ENCODE measurements at regions not wholly inside any gene's neighbourhood (a gene's known extent, or its start where the extent isn't known, plus 50 kb on each side); places are given as distances from the start of the nearest gene placed in this dataset.

- Mint-ChIP-seq H3K27me3 (no peaks in the 10 kb centered on the region), H3K4me3 (no peak overlapping the region), H3K9me3 (peaks cover 4% of the 10 kb centered on the region)
These were observed 203.5 kb downstream of the FAT4 start for GRCh38 chr4:125518281-125518680.

GRCh38 chr4:125519371-125520146 is 204.8 kb downstream of the FAT4 start:
- Mint-ChIP-seq H3K9me3 (peaks cover 9% of the 10 kb centered on the region), H3K4me3 (no peak overlapping the region), H3K27ac (no peak overlapping the region), H3K36me3 (no peaks in the 10 kb centered on the region), H3K27me3 (no peaks in the 10 kb centered on the region), H3K4me1 (no peaks in the 10 kb centered on the region)

More at GRCh38 chr4:125518281-125518680, 203.5 kb downstream of the FAT4 start:
- H3K27ac Mint-ChIP-seq, result no peak overlapping the region
- no peaks in the 10 kb centered on the region for H3K36me3 Mint-ChIP-seq
- no peaks in the 10 kb centered on the region for H3K4me1 Mint-ChIP-seq

GRCh38 chr4:125520258-125520990 is 205.7 kb downstream of the FAT4 start:
- Mint-ChIP-seq H3K4me1 (no peaks in the 10 kb centered on the region), H3K27me3 (no peaks in the 10 kb centered on the region), H3K36me3 (no peaks in the 10 kb centered on the region), H3K9me3 (peaks cover 5% of the 10 kb centered on the region), H3K27ac (no peak overlapping the region), H3K4me3 (no peak overlapping the region)

- H3K4me1 Mint-ChIP-seq, result no peaks in the 10 kb centered on the region
- no peak overlapping the region for H3K27ac Mint-ChIP-seq
- peaks cover 5% of the 10 kb centered on the region for H3K9me3 Mint-ChIP-seq
- H3K36me3 Mint-ChIP-seq, result no peaks in the 10 kb centered on the region
- H3K27me3 Mint-ChIP-seq, result no peaks in the 10 kb centered on the region
- no peak overlapping the region for H3K4me3 Mint-ChIP-seq
These were observed 207.8 kb downstream of the FAT4 start for GRCh38 chr4:125522588-125522987.

- no peaks in the 10 kb centered on the region for H3K4me1 Mint-ChIP-seq
- H3K4me3 Mint-ChIP-seq, result no peak overlapping the region
- no peak overlapping the region for H3K27ac Mint-ChIP-seq
- no peaks in the 10 kb centered on the region for H3K27me3 Mint-ChIP-seq
- H3K9me3 Mint-ChIP-seq, result peaks cover 5% of the 10 kb centered on the region
- no peaks in the 10 kb centered on the region for H3K36me3 Mint-ChIP-seq
These were observed 208.2 kb downstream of the FAT4 start for GRCh38 chr4:125522992-125523391.

GRCh38 chr4:125526420-125526819 is 211.7 kb downstream of the FAT4 start:
- Mint-ChIP-seq H3K4me3 (no peak overlapping the region), H3K9me3 (peaks cover 5% of the 10 kb centered on the region), H3K27ac (no peak overlapping the region), H3K36me3 (no peaks in the 10 kb centered on the region), H3K4me1 (no peaks in the 10 kb centered on the region), H3K27me3 (no peaks in the 10 kb centered on the region)

- Mint-ChIP-seq H3K9me3 (peaks cover 5% of the 10 kb centered on the region), H3K36me3 (no peaks in the 10 kb centered on the region), H3K27me3 (no peaks in the 10 kb centered on the region), H3K4me1 (no peaks in the 10 kb centered on the region), H3K27ac (no peak overlapping the region), H3K4me3 (no peak overlapping the region)
These were observed 212.9 kb downstream of the FAT4 start for GRCh38 chr4:125527681-125528080.

GRCh38 chr4:125529071-125529470 is 214.3 kb downstream of the FAT4 start:
- no peaks in the 10 kb centered on the region for H3K27me3 Mint-ChIP-seq
- H3K4me1 Mint-ChIP-seq, result no peaks in the 10 kb centered on the region
- no peaks in the 10 kb centered on the region for H3K36me3 Mint-ChIP-seq
- no peak overlapping the region for H3K4me3 Mint-ChIP-seq
- H3K9me3 Mint-ChIP-seq, result peaks cover 7% of the 10 kb centered on the region
- H3K27ac Mint-ChIP-seq, result no peak overlapping the region

GRCh38 chr4:125538670-125539069 is 223.9 kb downstream of the FAT4 start:
- no peaks in the 10 kb centered on the region for H3K4me1 Mint-ChIP-seq
- no peaks in the 10 kb centered on the region for H3K36me3 Mint-ChIP-seq
- no peak overlapping the region for H3K27ac Mint-ChIP-seq
- no peak overlapping the region for H3K4me3 Mint-ChIP-seq
- H3K9me3 Mint-ChIP-seq, result peaks cover 30% of the 10 kb centered on the region
- H3K27me3 Mint-ChIP-seq, result no peaks in the 10 kb centered on the region

- Mint-ChIP-seq H3K4me3 (no peak overlapping the region), H3K4me1 (no peaks in the 10 kb centered on the region), H3K9me3 (peaks cover 20% of the 10 kb centered on the region), H3K27ac (no peak overlapping the region), H3K36me3 (no peaks in the 10 kb centered on the region), H3K27me3 (no peaks in the 10 kb centered on the region)
These were observed 224.9 kb downstream of the FAT4 start for GRCh38 chr4:125539691-125540090.

GRCh38 chr4:125541836-125542385 is 227.2 kb downstream of the FAT4 start:
- Mint-ChIP-seq H3K9me3 (peaks cover 18% of the 10 kb centered on the region), H3K27me3 (no peaks in the 10 kb centered on the region), H3K4me3 (no peak overlapping the region), H3K4me1 (no peaks in the 10 kb centered on the region), H3K36me3 (no peaks in the 10 kb centered on the region), H3K27ac (no peak overlapping the region)

- no peaks in the 10 kb centered on the region for H3K4me1 Mint-ChIP-seq
- no peaks in the 10 kb centered on the region for H3K9me3 Mint-ChIP-seq
- no peak overlapping the region for H3K27ac Mint-ChIP-seq
- no peaks in the 10 kb centered on the region for H3K36me3 Mint-ChIP-seq
- H3K4me3 Mint-ChIP-seq, result no peak overlapping the region
- no peaks in the 10 kb centered on the region for H3K27me3 Mint-ChIP-seq
These were observed 231.5 kb downstream of the FAT4 start for GRCh38 chr4:125546272-125546671.

GRCh38 chr4:125547836-125548235 is 233.1 kb downstream of the FAT4 start:
- Mint-ChIP-seq H3K4me1 (no peaks in the 10 kb centered on the region), H3K36me3 (no peaks in the 10 kb centered on the region), H3K27me3 (no peaks in the 10 kb centered on the region), H3K4me3 (no peak overlapping the region), H3K9me3 (no peaks in the 10 kb centered on the region), H3K27ac (no peak overlapping the region)

- Mint-ChIP-seq H3K4me1 (no peaks in the 10 kb centered on the region), H3K9me3 (no peaks in the 10 kb centered on the region), H3K27me3 (no peaks in the 10 kb centered on the region), H3K27ac (no peak overlapping the region), H3K4me3 (no peak overlapping the region), H3K36me3 (no peaks in the 10 kb centered on the region)
These were observed 236.0 kb downstream of the FAT4 start for GRCh38 chr4:125550769-125551168.

- no peaks in the 10 kb centered on the region for H3K36me3 Mint-ChIP-seq
- no peaks in the 10 kb centered on the region for H3K9me3 Mint-ChIP-seq
- H3K4me3 Mint-ChIP-seq, result no peak overlapping the region
- H3K27me3 Mint-ChIP-seq, result no peaks in the 10 kb centered on the region
- H3K27ac Mint-ChIP-seq, result no peak overlapping the region
- no peaks in the 10 kb centered on the region for H3K4me1 Mint-ChIP-seq
These were observed 236.7 kb downstream of the FAT4 start for GRCh38 chr4:125551466-125551865.

GRCh38 chr4:125551967-125552366 is 237.2 kb downstream of the FAT4 start:
- Mint-ChIP-seq H3K27ac (no peak overlapping the region), H3K9me3 (no peaks in the 10 kb centered on the region), H3K27me3 (no peaks in the 10 kb centered on the region), H3K4me3 (no peak overlapping the region), H3K36me3 (no peaks in the 10 kb centered on the region), H3K4me1 (no peaks in the 10 kb centered on the region)

Data from activated naive CD4-positive, alpha-beta T cell treated with anti-CD3 and anti-CD28 coated beads, Interleukin-2, amount 50 U/mL, for 24 hours (primary cell).